Activated B cell treated with CpG ODN at 0.5 μM for 24 hours (primary cell): ENCODE measurements at regions not wholly inside any gene's neighbourhood (a gene's known extent, or its start where the extent isn't known, plus 50 kb on each side); places are given as distances from the start of the nearest gene placed in this dataset.

Source experiments
- ATAC-seq: fragments of 200-7000 bp; cut with Tn5 transposase; one replicate; pipeline ENCODE4 v1.10.0; 2021; ENCODE audit warnings: low read depth, mild to moderate bottlenecking, moderate library complexity
- CTCF ChIA-PET: fragments of 350-600 bp; sonication (Branson Sonifier 250); formaldehyde crosslinking; loops from one replicate; lab custom pipeline; 2021; ENCODE audit warnings: antibody characterized with exemption; lab: Charles Lee
- POLR2A ChIA-PET: fragments of 350-600 bp; sonication (Branson Sonifier 250); formaldehyde crosslinking; loops from one replicate; lab custom pipeline; 2021; ENCODE audit warnings: antibody characterized with exemption; lab: Charles Lee
- DNase-seq: peaks from one replicate; pipeline ENCODE4 v3.0.0; 2022
- H3K27ac Mint-ChIP-seq: one replicate; pipeline ENCODE4 v1.8.0; 2020; ENCODE audit warnings: mixed read lengths
- H3K27me3 Mint-ChIP-seq: one replicate; pipeline ENCODE4 v1.8.0; 2021; ENCODE audit warnings: mixed read lengths
- H3K36me3 Mint-ChIP-seq: one replicate; pipeline ENCODE4 v1.8.0; 2021; ENCODE audit warnings: low read depth, mixed read lengths
- H3K4me1 Mint-ChIP-seq: one replicate; pipeline ENCODE4 v1.8.0; 2021; ENCODE audit warnings: mixed read lengths
- H3K4me3 Mint-ChIP-seq: one replicate; pipeline ENCODE4 v1.8.0; 2020; ENCODE audit warnings: mild to moderate bottlenecking, mixed read lengths
- H3K9me3 Mint-ChIP-seq: one replicate; pipeline ENCODE4 v1.8.0; 2020; ENCODE audit warnings: mixed read lengths
- intact Hi-C: fragments of 100-400 bp; cut with micrococcal nuclease; formaldehyde crosslinking; loops from one replicate; pipeline ENCODE4 v1.15.1; 2024
- TF ChIP-seq, protein P1 (sequence below): fragments of 200-600 bp; IDR thresholded peaks from one replicate; pipeline ENCODE4 v1.8.0; 2022; ENCODE audit warnings: antibody characterized with exemption, mild to moderate bottlenecking

DNA sequence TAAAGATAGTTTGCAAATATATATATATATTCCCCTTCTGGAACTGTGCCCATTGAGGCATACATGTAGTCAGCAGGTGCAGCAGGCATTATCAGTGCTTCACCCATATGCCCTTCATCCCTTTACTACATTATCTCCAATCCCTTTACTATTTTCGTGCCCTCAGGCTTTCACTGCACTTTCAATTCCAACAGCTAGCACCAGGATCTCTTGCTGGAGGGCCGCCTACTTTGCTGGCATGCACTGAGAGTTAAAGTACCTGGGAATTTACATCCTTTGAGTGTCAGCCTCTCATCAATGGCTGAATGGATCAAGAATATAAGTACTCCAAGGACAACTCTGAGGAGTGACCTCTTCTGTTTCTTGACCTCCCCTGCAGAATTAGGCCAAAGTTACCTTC is 222.1 kb upstream of the CFAP20DC start:
- Mint-ChIP-seq H3K27ac (no peak overlapping the region), H3K4me1 (no peaks in the 10 kb centered on the region), H3K27me3 (no peaks in the 10 kb centered on the region), H3K36me3 (no peaks in the 10 kb centered on the region), H3K9me3 (no peaks in the 10 kb centered on the region), H3K4me3 (no peak overlapping the region)
- intact Hi-C loops = no loop called here
- TF ChIP-seq, protein P1, sequence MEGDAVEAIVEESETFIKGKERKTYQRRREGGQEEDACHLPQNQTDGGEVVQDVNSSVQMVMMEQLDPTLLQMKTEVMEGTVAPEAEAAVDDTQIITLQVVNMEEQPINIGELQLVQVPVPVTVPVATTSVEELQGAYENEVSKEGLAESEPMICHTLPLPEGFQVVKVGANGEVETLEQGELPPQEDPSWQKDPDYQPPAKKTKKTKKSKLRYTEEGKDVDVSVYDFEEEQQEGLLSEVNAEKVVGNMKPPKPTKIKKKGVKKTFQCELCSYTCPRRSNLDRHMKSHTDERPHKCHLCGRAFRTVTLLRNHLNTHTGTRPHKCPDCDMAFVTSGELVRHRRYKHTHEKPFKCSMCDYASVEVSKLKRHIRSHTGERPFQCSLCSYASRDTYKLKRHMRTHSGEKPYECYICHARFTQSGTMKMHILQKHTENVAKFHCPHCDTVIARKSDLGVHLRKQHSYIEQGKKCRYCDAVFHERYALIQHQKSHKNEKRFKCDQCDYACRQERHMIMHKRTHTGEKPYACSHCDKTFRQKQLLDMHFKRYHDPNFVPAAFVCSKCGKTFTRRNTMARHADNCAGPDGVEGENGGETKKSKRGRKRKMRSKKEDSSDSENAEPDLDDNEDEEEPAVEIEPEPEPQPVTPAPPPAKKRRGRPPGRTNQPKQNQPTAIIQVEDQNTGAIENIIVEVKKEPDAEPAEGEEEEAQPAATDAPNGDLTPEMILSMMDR = no peak
- ATAC-seq (no peak), DNase-seq (no peak)
- CTCF ChIA-PET = no interaction called here
- POLR2A ChIA-PET = no interaction called here

DNA sequence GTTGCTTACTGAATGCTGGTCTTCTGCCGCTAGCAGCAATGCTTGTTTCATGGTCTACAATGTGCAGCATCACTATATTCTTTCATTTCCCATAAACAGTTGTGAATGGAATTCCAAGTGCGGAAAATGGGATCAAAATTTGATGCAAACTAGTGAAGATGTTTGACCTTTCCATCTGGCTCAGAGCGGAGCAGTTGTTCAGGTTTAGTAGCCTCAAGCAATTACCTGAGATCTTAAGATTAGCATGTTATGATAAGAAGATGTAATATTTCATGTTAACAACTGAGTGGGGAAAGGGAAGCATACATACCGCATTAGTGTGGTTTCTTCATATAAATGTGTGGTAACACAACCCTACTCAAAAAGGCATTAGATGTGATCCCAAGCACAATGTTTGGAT is 221.1 kb upstream of the CFAP20DC start:
- H3K9me3 Mint-ChIP-seq = no peaks in the 10 kb centered on the region
- ATAC-seq (no peak), DNase-seq (no peak)
- no peaks in the 10 kb centered on the region for H3K4me1 Mint-ChIP-seq
- no peak overlapping the region for H3K27ac Mint-ChIP-seq
- no peaks in the 10 kb centered on the region for H3K27me3 Mint-ChIP-seq
- POLR2A ChIA-PET = no interaction called here
- intact Hi-C loops = no loop called here
- TF ChIP-seq, protein P1 = no peak
- no peak overlapping the region for H3K4me3 Mint-ChIP-seq
- H3K36me3 Mint-ChIP-seq = no peaks in the 10 kb centered on the region
- CTCF ChIA-PET = no interaction called here

- Mint-ChIP-seq H3K36me3 (no peaks in the 10 kb centered on the region), H3K27me3 (no peaks in the 10 kb centered on the region), H3K27ac (no peak overlapping the region), H3K4me3 (no peak overlapping the region), H3K9me3 (no peaks in the 10 kb centered on the region), H3K4me1 (no peaks in the 10 kb centered on the region)
- ChIA-PET CTCF (no interaction called here), POLR2A (no interaction called here)
- TF ChIP-seq, protein P1 = no peak
- intact Hi-C loops = no loop called here
- DNase-seq (no peak), ATAC-seq (no peak)
Observed at GRCh38 chr3:59270209-59270608, 220.4 kb upstream of the CFAP20DC start.

GRCh38 chr3:59268170-59268569 is 218.3 kb upstream of the CFAP20DC start:
- POLR2A ChIA-PET = no interaction called here
- CTCF ChIA-PET = no interaction called here

DNA sequence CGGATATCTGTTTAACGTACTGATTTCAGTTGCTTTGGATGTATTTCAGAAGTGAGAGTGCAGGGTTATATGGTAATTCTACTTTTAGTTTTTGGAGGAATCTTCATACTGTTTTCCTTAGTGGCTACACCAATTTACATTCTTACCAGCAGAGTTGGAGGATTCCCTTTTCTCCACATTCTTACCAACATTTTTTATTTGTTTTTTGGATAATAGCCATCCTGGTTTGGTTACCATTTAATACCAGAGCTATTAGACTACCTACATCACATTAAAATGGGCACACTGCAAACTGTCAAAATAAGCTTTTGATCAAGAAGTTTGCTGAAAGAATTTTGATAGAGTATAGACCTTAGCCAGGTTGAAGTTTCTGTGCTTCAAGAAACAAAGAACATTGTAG is 217.2 kb upstream of the CFAP20DC start:
- POLR2A ChIA-PET = no interaction called here
- no peak overlapping the region for H3K27ac Mint-ChIP-seq
- H3K36me3 Mint-ChIP-seq = no peaks in the 10 kb centered on the region
- TF ChIP-seq, protein P1 = no peak
- no peaks in the 10 kb centered on the region for H3K27me3 Mint-ChIP-seq
- no peak for DNase-seq
- peaks cover 6% of the 10 kb centered on the region for H3K9me3 Mint-ChIP-seq
- no peak for ATAC-seq
- intact Hi-C loops = no loop called here
- peaks cover 15% of the 10 kb centered on the region for H3K4me1 Mint-ChIP-seq
- H3K4me3 Mint-ChIP-seq = no peak overlapping the region
- CTCF ChIA-PET = no interaction called here

More at GRCh38 chr3:59268170-59268569, 218.3 kb upstream of the CFAP20DC start:
- H3K9me3 Mint-ChIP-seq = peaks cover 6% of the 10 kb centered on the region
- H3K4me3 Mint-ChIP-seq = no peak overlapping the region
- H3K27ac Mint-ChIP-seq = no peak overlapping the region
- no peaks in the 10 kb centered on the region for H3K36me3 Mint-ChIP-seq
- TF ChIP-seq, protein P1 = no peak
- DNase-seq (no peak), ATAC-seq (no peak)
- H3K4me1 Mint-ChIP-seq = peaks cover 3% of the 10 kb centered on the region
- no peaks in the 10 kb centered on the region for H3K27me3 Mint-ChIP-seq
- intact Hi-C loops = no loop called here
